ENCODE measurements at regions not wholly inside any gene's neighbourhood (a gene's known extent, or its start where the extent isn't known, plus 50 kb on each side); places are given as distances from the start of the nearest gene placed in this dataset.

DNA sequence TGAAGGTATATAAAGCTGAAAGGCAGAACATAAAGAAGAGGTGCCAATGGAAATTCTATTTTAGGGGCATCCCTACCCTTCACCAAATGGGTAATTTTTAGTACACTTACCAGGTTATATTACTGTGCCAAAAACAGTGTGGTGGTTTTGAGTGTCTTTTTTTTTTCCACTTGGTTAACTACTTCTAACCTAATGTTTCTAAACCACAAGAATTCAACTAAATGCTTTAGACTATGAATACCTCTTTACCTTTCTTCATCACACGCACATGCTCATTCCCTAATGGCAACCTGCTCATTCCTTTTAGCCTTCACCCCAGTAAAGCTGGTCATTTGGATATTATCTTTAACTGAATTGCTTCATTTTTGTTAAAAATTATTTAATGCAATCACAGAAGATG is 215.6 kb downstream of the PIK3R1 start:
- TF ChIP-seq, protein P1, sequence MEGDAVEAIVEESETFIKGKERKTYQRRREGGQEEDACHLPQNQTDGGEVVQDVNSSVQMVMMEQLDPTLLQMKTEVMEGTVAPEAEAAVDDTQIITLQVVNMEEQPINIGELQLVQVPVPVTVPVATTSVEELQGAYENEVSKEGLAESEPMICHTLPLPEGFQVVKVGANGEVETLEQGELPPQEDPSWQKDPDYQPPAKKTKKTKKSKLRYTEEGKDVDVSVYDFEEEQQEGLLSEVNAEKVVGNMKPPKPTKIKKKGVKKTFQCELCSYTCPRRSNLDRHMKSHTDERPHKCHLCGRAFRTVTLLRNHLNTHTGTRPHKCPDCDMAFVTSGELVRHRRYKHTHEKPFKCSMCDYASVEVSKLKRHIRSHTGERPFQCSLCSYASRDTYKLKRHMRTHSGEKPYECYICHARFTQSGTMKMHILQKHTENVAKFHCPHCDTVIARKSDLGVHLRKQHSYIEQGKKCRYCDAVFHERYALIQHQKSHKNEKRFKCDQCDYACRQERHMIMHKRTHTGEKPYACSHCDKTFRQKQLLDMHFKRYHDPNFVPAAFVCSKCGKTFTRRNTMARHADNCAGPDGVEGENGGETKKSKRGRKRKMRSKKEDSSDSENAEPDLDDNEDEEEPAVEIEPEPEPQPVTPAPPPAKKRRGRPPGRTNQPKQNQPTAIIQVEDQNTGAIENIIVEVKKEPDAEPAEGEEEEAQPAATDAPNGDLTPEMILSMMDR (IDR thresholded peaks at IDR 0.05), result no peak
- no peak for TF ChIP-seq EZH2 (IDR thresholded peaks at IDR 0.05; ENCODE audit: borderline replicate concordance, insufficient read depth, low read depth, low read length, poor library complexity, severe bottlenecking)

DNA sequence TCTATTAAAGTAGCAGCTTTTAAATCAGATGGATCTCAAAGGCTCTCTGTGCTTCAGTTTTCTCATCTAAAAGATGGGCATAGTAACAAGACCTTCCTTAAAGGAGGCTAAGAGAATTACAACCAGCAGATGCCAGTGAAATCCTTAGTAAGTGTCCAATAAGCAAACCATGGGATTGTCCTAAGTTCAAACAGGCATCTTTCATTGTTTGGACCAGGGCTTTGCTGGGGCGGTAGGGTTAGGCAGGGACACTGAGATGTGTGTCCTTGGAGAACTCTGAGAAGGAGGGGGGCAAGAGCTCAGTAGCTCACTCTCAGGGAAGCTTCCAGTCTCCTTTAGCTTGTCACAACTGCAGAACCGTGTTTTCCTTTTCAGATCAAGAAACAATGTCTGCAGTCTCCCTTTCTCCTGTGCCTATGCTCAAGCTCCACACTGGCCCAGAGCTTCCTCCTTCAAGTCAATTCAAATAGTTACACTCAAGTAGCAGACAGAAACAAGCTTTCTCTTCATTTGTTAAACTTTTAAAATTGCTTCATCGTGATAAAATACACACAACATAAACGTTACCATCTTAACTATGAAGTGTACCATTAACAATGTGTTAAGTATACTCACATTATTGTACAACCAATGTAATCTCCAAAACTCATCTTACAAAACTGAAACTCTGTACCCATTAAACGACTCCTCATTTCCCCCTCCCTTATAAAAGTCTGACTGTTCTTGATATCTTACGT is 216.2 kb downstream of the PIK3R1 start:
- Histone ChIP-seq H3K4me2 (replicated peaks; ENCODE audit: low read depth, low read length, poor library complexity, severe bottlenecking) (no peak overlapping the region), H3K27ac (ENCODE audit: low read length in 2 of 2) (no peak overlapping the region), H3K9me3 (ENCODE audit: control extremely low read depth in 1 of 3, control insufficient read depth in 2 of 3, insufficient read depth in 1 of 3, low read length in 2 of 3) (no peaks in the 10 kb centered on the region), H3K4me3 (ENCODE audit: control extremely low read depth in 1 of 5, extremely low read depth in 1 of 5, insufficient read depth in 1 of 5, low read depth in 2 of 5, low read length in 4 of 5) (no peak overlapping the region), H2AFZ (ENCODE audit: insufficient read depth, low read depth, low read length, poor library complexity, severe bottlenecking) (no peak overlapping the region), H3K27me3 (replicated peaks in 1 of 4; ENCODE audit: control extremely low read depth in 1 of 4, control insufficient read depth in 3 of 4, insufficient read depth in 4 of 4, low read length in 3 of 4) (no peaks in the 10 kb centered on the region), H4K20me1 (ENCODE audit: control insufficient read depth, insufficient read depth, low read length, poor library complexity, severe bottlenecking) (no peaks in the 10 kb centered on the region), H3K79me2 (ENCODE audit: control insufficient read depth, insufficient read depth, low read length) (no peaks in the 10 kb centered on the region), H3K36me3 (replicated peaks in 1 of 2; ENCODE audit: control extremely low read depth in 1 of 2, control insufficient read depth in 1 of 2, extremely low read depth in 1 of 2, insufficient read depth in 2 of 2, low read length in 1 of 2) (no peaks in the 10 kb centered on the region), H3K9ac (ENCODE audit: low read length) (no peak overlapping the region), H3K4me1 (ENCODE audit: control insufficient read depth in 2 of 2, insufficient read depth in 2 of 2, low read length in 2 of 2) (peaks cover 28 to 30% of the 10 kb centered on the region in 2 donors)
- DNase-seq (no peak), ATAC-seq (ENCODE audit: low read depth) (no peak)
- Mint-ChIP-seq H3K4me1 (peaks cover 33% of the 10 kb centered on the region), H3K27me3 (no peaks in the 10 kb centered on the region), H3K4me3 (no peak overlapping the region), H3K9me3 (ENCODE audit: insufficient read depth) (no peaks in the 10 kb centered on the region), H3K27ac (no peak overlapping the region)
- 94% methylated on average over 2 of the region's 6 CpGs for WGBS (ENCODE audit: insufficient coverage)
- ChIA-PET CTCF (interaction anchor here (0.7 kb wide), 2 partner anchors 145 to 146 kb away, joined by 3 read pairs; no protein-coding TSS in a partner anchor), POLR2A (no interaction called here)
- TF ChIP-seq EZH2 (IDR thresholded peaks at IDR 0.05; ENCODE audit: borderline replicate concordance, insufficient read depth, low read depth, low read length, poor library complexity, severe bottlenecking), result no peak
- intact Hi-C loops (cut with micrococcal nuclease), result loop anchor here (10.0 kb wide), 1 partner anchor 1237 kb away; the partner anchor contains the start of gene CD180

More for the DNA sequence above, 215.6 kb downstream of the PIK3R1 start:
- POLR2A ChIA-PET, result no interaction called here
- Mint-ChIP-seq H3K27me3 (no peaks in the 10 kb centered on the region), H3K4me1 (peaks cover 33% of the 10 kb centered on the region), H3K4me3 (no peak overlapping the region), H3K27ac (no peak overlapping the region), H3K9me3 (ENCODE audit: insufficient read depth) (no peaks in the 10 kb centered on the region)
- no peaks in the 10 kb centered on the region for H3K79me2 ChIP-seq (ENCODE audit: control insufficient read depth, insufficient read depth, low read length)
- H3K4me2 ChIP-seq (replicated peaks; ENCODE audit: low read depth, low read length, poor library complexity, severe bottlenecking), result no peak overlapping the region
- H3K27ac ChIP-seq (ENCODE audit: low read length in 2 of 2), result no peak overlapping the region
- WGBS (ENCODE audit: insufficient coverage), result 50% methylated on average over 1 of the region's 1 CpG
- intact Hi-C loops (cut with micrococcal nuclease), result loop anchor here (10.0 kb wide), 1 partner anchor 1236 kb away; the partner anchor contains the start of gene CD180
- no peaks in the 10 kb centered on the region for H3K36me3 ChIP-seq (replicated peaks in 1 of 2; ENCODE audit: control extremely low read depth in 1 of 2, control insufficient read depth in 1 of 2, extremely low read depth in 1 of 2, insufficient read depth in 2 of 2, low read length in 1 of 2)
- H2AFZ ChIP-seq (ENCODE audit: insufficient read depth, low read depth, low read length, poor library complexity, severe bottlenecking), result no peak overlapping the region
- H3K4me1 ChIP-seq (ENCODE audit: control insufficient read depth in 2 of 2, insufficient read depth in 2 of 2, low read length in 2 of 2), result peaks cover 28 to 29% of the 10 kb centered on the region in 2 donors
- no peak overlapping the region for H3K4me3 ChIP-seq (ENCODE audit: control extremely low read depth in 1 of 5, extremely low read depth in 1 of 5, insufficient read depth in 1 of 5, low read depth in 2 of 5, low read length in 4 of 5)
- H3K9me3 ChIP-seq (ENCODE audit: control extremely low read depth in 1 of 3, control insufficient read depth in 2 of 3, insufficient read depth in 1 of 3, low read length in 2 of 3), result no peaks in the 10 kb centered on the region
- no peak overlapping the region for H3K9ac ChIP-seq (ENCODE audit: low read length)
- ATAC-seq (ENCODE audit: low read depth) (no peak), DNase-seq (no peak)
- H3K27me3 ChIP-seq (replicated peaks in 1 of 4; ENCODE audit: control extremely low read depth in 1 of 4, control insufficient read depth in 3 of 4, insufficient read depth in 4 of 4, low read length in 3 of 4), result no peaks in the 10 kb centered on the region
- no peaks in the 10 kb centered on the region for H4K20me1 ChIP-seq (ENCODE audit: control insufficient read depth, insufficient read depth, low read length, poor library complexity, severe bottlenecking)
- CTCF ChIA-PET, result interaction anchor here (0.7 kb wide), 1 partner anchor 145 kb away, joined by 3 read pairs; no protein-coding TSS in a partner anchor
